WTC11 (cell line): ENCODE measurements at regions not wholly inside any gene's neighbourhood (a gene's known extent, or its start where the extent isn't known, plus 50 kb on each side); places are given as distances from the start of the nearest gene placed in this dataset.

ENCODE experiments used
- AFF4 ChIP-seq: sonication (generic); formaldehyde crosslinking; IDR thresholded peaks from 2 replicates; pipeline ENCODE4 v1.8.1; 2023; ENCODE audit warnings: mild to moderate bottlenecking, missing genetic modification reagents, borderline replicate concordance
- CTCF ChIP-seq: fragments of 200-600 bp; IDR thresholded peaks from 2 replicates; pipeline ENCODE4 v1.8.0; 2022; ENCODE audit warnings: antibody characterized with exemption
- ESRRA ChIP-seq: sonication (generic); formaldehyde crosslinking; IDR thresholded peaks from 2 replicates; pipeline ENCODE4 v1.8.1; 2022; ENCODE audit warnings: mild to moderate bottlenecking, missing genetic modification reagents, borderline replicate concordance
- FOXJ3 ChIP-seq: sonication (generic); formaldehyde crosslinking; IDR thresholded peaks from 2 replicates; pipeline ENCODE4 v1.9.0; 2021; ENCODE audit warnings: missing genetic modification reagents, mild to moderate bottlenecking, borderline replicate concordance
- HMGXB4 ChIP-seq: sonication (generic); formaldehyde crosslinking; IDR thresholded peaks from 2 replicates; pipeline ENCODE4 v1.8.1; 2023; ENCODE audit warnings: mild to moderate bottlenecking, moderate library complexity, missing genetic modification reagents
- TCF7 ChIP-seq: sonication (generic); formaldehyde crosslinking; IDR thresholded peaks from 2 replicates; pipeline ENCODE4 v1.8.0; 2022; ENCODE audit warnings: mild to moderate bottlenecking, low read depth, missing genetic modification reagents, moderate library complexity
- ZNF138 ChIP-seq: sonication (generic); formaldehyde crosslinking; conservative IDR thresholded peaks from 2 replicates; pipeline ENCODE4 v1.8.1; 2022; ENCODE audit warnings: mild to moderate bottlenecking, moderate library complexity, missing genetic modification reagents

GRCh38 chr3:59128685-59129084, 78.9 kb upstream of the CFAP20DC start:
- no peak for TF ChIP-seq CTCF
- TF ChIP-seq ESRRA = no peak
- no peak for TF ChIP-seq ZNF138 (CRISPR knock-in tag)
- no peak for TF ChIP-seq FOXJ3
- TF ChIP-seq TCF7 (CRISPR knock-in tag) = no peak
- TF ChIP-seq AFF4 (CRISPR knock-in tag) = no peak
- no peak for TF ChIP-seq HMGXB4 (CRISPR knock-in tag)
